GM12873 (cell line): ENCODE measurements at regions not wholly inside any gene's neighbourhood (a gene's known extent, or its start where the extent isn't known, plus 50 kb on each side); places are given as distances from the start of the nearest gene placed in this dataset.

ENCODE experiments used
- TF ChIP-seq, protein P1 (sequence below): IDR thresholded peaks from 2 replicates; pipeline ENCODE4 v1.5.1; 2012; ENCODE audit warnings: low read depth, mild to moderate bottlenecking, moderate library complexity, low read length, control low read depth; ENCODE audit not compliant: insufficient read depth; ENCODE audit errors: missing control alignments

DNA sequence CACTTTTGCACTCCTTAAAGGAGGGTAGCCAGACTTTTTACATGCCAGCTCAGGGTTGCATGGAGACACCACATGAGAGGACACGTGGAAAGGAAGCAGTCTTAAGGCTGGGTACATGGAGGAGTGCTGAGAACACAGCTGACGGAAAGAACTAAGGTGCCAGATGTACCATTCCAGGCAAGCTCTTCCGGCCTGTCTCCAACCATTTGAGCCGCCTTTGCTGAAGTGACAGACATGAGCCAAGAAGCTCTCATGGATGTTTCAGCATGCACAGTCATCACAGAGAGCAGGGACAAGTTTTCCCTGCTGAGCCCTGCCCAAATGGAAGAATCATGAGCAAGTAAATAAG, 83.4 kb upstream of the BMP2K start:
- TF ChIP-seq, protein P1, sequence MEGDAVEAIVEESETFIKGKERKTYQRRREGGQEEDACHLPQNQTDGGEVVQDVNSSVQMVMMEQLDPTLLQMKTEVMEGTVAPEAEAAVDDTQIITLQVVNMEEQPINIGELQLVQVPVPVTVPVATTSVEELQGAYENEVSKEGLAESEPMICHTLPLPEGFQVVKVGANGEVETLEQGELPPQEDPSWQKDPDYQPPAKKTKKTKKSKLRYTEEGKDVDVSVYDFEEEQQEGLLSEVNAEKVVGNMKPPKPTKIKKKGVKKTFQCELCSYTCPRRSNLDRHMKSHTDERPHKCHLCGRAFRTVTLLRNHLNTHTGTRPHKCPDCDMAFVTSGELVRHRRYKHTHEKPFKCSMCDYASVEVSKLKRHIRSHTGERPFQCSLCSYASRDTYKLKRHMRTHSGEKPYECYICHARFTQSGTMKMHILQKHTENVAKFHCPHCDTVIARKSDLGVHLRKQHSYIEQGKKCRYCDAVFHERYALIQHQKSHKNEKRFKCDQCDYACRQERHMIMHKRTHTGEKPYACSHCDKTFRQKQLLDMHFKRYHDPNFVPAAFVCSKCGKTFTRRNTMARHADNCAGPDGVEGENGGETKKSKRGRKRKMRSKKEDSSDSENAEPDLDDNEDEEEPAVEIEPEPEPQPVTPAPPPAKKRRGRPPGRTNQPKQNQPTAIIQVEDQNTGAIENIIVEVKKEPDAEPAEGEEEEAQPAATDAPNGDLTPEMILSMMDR: no peak

DNA sequence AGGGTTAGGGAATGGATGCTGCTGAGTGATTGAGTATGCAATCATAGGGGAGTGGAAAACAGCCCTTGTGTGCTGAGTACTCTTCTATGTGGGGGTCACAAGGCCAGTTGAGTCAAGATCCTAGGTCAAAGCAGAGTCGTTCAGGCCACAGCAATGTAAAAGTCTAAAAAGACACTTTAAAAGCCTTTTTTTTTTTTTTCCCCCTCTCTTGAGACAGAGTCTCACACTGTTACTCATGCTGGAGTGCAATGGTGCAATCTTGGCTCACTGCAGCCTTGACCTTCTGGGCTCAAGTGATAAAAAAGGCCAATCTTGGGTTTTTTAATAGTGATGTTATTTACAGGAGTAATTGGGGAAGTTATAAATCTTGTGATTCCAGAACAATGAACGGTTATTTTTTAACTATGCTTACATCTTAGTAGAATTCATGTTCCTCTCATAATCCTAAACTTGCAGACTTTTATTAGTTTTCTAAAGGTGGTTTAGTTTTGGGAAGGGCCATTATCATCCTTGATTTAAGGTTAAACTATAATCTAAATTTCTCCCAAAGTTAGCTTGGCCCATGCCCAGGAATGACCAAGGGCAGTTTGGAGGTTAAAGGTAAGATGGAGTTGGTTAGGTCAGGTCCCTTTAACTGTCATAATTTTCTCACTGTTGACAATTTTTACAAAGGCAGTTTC, 82.2 kb upstream of the BMP2K start:
- TF ChIP-seq, protein P1: no peak

DNA sequence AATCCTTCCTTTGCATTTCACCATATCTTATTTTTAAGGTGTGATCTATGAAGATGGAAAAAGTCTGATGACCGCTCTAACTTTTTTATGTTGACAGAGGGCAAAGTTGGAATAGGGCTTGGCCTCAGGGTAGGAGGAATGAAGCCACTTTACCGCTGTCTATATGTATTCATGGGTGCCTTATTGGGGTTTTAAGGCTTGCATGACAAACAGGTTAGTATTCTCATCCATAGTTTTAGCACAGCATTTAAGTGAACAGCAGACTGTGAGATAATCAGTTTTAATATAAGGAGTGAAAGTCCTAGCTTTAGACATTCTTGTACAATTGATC, 81.7 kb upstream of the BMP2K start:
- TF ChIP-seq, protein P1: no peak

DNA sequence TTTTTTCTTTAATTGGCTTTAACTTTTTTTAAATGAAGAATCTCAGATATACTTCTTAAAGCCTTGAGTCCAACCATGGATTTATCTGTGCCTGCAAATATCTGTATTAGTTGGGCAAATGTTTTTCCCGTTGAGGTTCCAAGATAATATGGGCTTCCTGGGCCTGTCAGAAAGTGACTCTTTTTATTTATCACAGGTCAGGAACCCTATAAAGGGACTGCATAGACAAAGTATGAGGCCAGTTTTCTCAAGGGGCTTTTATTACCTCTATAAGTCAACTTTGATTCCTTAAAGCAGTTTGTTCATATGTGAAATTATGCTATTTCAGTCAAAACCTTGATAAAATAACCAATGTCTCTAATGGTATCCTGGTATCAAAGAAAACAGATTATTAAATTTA, 80.2 kb upstream of the BMP2K start:
- TF ChIP-seq, protein P1: no peak

DNA sequence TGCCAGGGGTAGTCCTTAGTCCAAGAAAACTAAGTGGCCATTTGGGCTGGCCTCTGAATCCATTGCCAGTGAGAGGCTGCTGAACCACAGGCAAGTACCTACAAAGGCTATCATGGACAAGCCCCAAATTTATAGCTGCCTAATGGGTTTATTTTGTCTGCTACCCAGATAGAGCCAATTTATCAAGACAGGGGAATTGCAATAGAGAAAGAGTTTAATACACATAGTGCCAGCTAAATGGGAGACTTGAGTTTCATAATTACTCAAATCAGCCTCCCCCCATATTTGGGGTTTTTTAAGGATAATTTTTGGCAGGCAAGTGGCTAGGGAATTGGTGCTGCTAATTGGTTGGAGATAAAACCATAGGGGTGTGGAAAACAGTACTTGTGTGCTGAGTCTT, 73.1 kb upstream of the BMP2K start:
- TF ChIP-seq, protein P1: no peak

DNA sequence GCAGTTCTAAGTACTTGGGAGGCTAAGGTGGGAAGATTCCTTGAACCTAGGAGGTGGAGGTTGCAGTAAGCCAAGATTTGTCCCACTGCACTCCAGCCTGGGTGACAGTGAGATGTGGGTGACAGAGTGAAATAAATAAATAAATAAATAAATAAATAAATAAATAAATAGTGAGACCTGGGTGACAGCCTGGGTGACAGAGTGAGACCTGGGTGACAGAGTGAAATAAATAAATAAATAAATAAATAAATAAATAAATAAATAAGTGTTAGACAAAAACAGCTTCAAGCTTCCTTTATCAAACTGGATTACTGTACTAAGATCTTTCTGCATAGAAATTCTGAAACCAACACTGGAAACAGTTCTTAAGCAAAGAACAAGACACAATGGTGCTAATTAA, 71.8 kb upstream of the BMP2K start:
- TF ChIP-seq, protein P1: no peak

DNA sequence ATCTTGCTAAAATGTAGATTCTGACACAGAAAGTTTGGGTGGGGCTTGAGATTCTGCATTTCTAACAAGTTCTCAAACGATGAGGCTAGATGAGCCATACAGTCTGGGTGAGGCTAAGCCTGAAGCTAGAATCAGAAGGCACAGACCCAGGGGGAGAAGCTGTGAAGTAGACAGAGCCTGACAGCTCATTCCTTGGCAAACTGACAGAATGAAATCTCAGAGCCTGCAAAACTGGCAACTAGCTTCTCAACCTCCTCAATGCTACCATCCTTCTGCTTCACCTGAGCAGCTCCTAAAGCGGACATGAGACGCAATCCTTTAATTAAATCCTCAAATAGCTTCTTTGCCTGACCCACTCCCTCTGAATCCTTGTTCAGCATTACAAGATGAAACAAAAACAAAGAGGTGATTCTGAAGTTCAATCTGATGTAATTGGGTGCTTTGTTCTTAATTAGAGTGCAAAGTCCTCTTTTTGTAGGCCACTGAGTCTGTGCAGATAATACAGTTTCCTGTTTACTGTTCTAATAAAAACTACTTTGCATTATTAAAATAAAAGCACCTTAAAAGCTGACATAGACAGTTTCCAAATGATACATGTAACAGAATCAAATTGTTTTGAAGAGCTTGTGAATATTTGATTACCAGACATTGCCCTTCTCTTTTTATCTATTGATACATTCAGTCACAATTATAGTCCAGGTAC, 71.0 kb upstream of the BMP2K start:
- TF ChIP-seq, protein P1: no peak

DNA sequence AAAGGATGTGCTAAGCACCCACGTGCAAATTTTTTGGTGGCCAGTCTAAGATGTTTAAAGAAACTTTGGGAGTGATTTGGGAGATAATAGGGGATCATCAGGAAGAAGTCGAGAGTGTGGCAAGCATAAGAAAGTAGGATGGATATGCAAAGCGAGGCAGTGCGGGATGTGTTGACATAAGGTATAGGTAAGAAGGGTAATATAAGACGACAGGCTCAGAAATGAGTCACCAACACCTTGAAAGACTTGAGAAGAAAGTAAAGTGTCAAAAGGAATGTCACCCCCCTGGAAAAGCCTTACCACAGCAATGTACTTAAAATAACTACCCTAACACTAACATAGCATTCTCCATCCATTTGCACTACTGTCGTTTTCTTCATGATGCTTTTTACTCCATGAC, 69.8 kb upstream of the BMP2K start:
- TF ChIP-seq, protein P1: no peak
